DOHH2 (cell line): ENCODE measurements at regions not wholly inside any gene's neighbourhood (a gene's known extent, or its start where the extent isn't known, plus 50 kb on each side); places are given as distances from the start of the nearest gene placed in this dataset.
"Not testable (repeated sequence)": the region's sequence is repeated elsewhere in the genome, so short reads cannot be mapped to it uniquely, and the experiment has no call there.

ENCODE experiments used
- H3F3A ChIP-seq: fragments of 200-600 bp; sonication (generic), shearing (Covaris generic); 2 replicates; pipeline ENCODE4 v1.6.0; 2016; ENCODE audit warnings: antibody characterized with exemption, mild to moderate bottlenecking; ENCODE audit not compliant: control insufficient read depth, insufficient read depth
- H3K27ac ChIP-seq: fragments of 200-600 bp; sonication (generic); 2 replicates; pipeline ENCODE4 v1.5.1; 2014; ENCODE audit warnings: low read depth, mild to moderate bottlenecking, low read length, moderate library complexity
- H3K27me3 ChIP-seq: fragments of 200-600 bp; sonication (generic); 2 replicates; pipeline ENCODE4 v1.6.1; 2014; ENCODE audit warnings: mild to moderate bottlenecking, low read length, mixed read lengths; ENCODE audit not compliant: control insufficient read depth
- H3K36me3 ChIP-seq: fragments of 200-600 bp; sonication (generic); 2 replicates; pipeline ENCODE4 v1.6.1; 2014; ENCODE audit warnings: mild to moderate bottlenecking, low read length, moderate library complexity, mixed read lengths; ENCODE audit not compliant: control insufficient read depth
- H3K4me1 ChIP-seq: fragments of 200-600 bp; sonication (generic); 2 replicates; pipeline ENCODE4 v1.6.1; 2014; ENCODE audit warnings: mild to moderate bottlenecking, low read length, mixed read lengths; ENCODE audit not compliant: control insufficient read depth
- H3K4me2 ChIP-seq: fragments of 200-600 bp; sonication (generic); 2 replicates; pipeline ENCODE4 v1.6.0; 2014; ENCODE audit warnings: mild to moderate bottlenecking, low read length, moderate library complexity
- H3K4me3 ChIP-seq: fragments of 200-600 bp; sonication (generic); 2 replicates; pipeline ENCODE4 v1.5.1; 2014; ENCODE audit warnings: mild to moderate bottlenecking, low read length, mixed read lengths
- H3K79me2 ChIP-seq: fragments of 200-600 bp; sonication (generic); 2 replicates; pipeline ENCODE4 v1.6.1; 2014; ENCODE audit warnings: mild to moderate bottlenecking, low read length, mixed read lengths; ENCODE audit not compliant: control insufficient read depth
- H3K9me2 ChIP-seq: fragments of 200-600 bp; sonication (generic); replicated peaks from 2 replicates; pipeline ENCODE4 v1.6.1; 2014; ENCODE audit warnings: mild to moderate bottlenecking, low read length, mixed read lengths; ENCODE audit not compliant: control insufficient read depth
- H3K9me3 ChIP-seq: fragments of 200-600 bp; sonication (generic); 2 replicates; pipeline ENCODE4 v1.6.1; 2014; ENCODE audit warnings: antibody characterized with exemption, low read length, mixed read lengths; ENCODE audit not compliant: control insufficient read depth, insufficient read depth
- H4K20me1 ChIP-seq: fragments of 200-600 bp; sonication (generic); 2 replicates; pipeline ENCODE4 v1.6.0; 2014; ENCODE audit warnings: low read depth, mild to moderate bottlenecking, antibody characterized with exemption, low read length, moderate library complexity; ENCODE audit not compliant: control insufficient read depth, insufficient read depth
- EZH2phosphoT487 ChIP-seq: fragments of 200-600 bp; sonication (generic); IDR thresholded peaks from 2 replicates; pipeline ENCODE4 v1.6.1; 2017; ENCODE audit warnings: borderline replicate concordance, mild to moderate bottlenecking, antibody characterized with exemption, low read length, moderate library complexity, mixed read lengths
- TF ChIP-seq, protein P1 (sequence below): fragments of 200-600 bp; sonication (generic); IDR thresholded peaks from one replicate; pipeline ENCODE4 v1.5.1; 2014; ENCODE audit warnings: antibody characterized with exemption, mild to moderate bottlenecking, low read depth, low read length; ENCODE audit not compliant: poor library complexity, severe bottlenecking

DNA sequence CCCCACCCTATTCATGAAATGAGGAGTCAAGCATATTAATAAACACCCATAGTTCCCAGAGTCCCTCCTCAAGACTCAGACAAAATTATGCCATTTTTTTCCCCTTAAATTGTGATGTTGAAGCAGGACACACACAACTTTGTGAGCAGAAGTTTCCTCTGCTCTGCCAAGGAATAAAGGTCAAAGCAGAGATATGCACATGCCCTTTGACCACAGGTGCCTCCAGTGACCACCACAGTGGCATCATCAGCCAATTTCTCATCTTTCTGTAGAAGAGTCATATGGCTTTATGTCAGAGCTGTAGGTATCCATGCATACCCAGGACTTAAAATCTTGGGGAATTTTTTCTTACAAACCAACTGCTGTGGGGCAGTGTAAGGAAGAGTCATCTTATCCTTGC lies 304.4 kb upstream of the GADL1 start:
- H3K79me2 ChIP-seq: no peaks in the 10 kb centered on the region
- H3K9me3 ChIP-seq: no peaks in the 10 kb centered on the region
- no peak overlapping the region for H3K4me3 ChIP-seq
- no peaks in the 10 kb centered on the region for H3K9me2 ChIP-seq
- no peaks in the 10 kb centered on the region for H3K27me3 ChIP-seq
- H3K4me2 ChIP-seq: no peak overlapping the region
- H3K36me3 ChIP-seq: no peaks in the 10 kb centered on the region
- H3F3A ChIP-seq: no peaks in the 10 kb centered on the region
- H4K20me1 ChIP-seq: no peaks in the 10 kb centered on the region
- TF ChIP-seq, protein P1, sequence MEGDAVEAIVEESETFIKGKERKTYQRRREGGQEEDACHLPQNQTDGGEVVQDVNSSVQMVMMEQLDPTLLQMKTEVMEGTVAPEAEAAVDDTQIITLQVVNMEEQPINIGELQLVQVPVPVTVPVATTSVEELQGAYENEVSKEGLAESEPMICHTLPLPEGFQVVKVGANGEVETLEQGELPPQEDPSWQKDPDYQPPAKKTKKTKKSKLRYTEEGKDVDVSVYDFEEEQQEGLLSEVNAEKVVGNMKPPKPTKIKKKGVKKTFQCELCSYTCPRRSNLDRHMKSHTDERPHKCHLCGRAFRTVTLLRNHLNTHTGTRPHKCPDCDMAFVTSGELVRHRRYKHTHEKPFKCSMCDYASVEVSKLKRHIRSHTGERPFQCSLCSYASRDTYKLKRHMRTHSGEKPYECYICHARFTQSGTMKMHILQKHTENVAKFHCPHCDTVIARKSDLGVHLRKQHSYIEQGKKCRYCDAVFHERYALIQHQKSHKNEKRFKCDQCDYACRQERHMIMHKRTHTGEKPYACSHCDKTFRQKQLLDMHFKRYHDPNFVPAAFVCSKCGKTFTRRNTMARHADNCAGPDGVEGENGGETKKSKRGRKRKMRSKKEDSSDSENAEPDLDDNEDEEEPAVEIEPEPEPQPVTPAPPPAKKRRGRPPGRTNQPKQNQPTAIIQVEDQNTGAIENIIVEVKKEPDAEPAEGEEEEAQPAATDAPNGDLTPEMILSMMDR: no peak
- TF ChIP-seq EZH2phosphoT487: no peak
- no peak overlapping the region for H3K27ac ChIP-seq
- no peaks in the 10 kb centered on the region for H3K4me1 ChIP-seq

DNA sequence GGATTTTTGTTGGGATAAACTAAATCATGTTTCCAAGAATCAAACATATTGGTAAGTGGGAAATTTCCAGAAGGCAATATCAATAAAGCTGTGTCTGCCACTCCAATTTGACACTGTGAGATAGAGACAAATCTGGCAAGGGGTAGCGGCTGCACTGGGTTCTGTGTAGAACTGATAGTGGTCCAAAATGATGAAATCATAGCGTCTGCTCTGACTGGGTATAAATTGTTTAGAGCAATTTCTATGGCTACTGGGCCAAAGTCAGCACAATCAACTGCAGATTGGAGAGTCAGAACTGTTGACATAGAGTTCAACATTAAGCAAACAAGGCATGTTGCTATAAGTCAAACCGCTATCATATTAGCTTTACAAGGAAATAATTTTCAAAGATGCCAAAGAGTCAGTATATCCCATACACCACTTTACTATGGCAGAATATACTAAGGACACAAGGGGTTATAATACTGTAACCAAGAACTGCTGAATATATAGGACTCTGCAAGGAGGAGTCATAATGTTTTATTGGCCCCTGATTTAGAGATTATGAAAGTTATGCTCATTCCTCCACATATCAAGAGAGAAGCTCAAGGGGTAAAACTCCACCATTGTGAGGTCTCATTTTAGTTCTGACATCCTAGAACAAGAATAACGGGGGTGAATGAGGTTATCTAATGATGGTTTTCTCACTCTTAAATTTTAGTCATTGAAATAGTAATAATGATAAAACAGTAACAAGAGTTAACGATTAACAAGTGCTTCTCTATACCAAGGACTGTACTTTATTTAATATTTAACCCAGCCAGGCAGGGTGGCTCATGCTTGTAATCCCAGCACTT lies 309.7 kb upstream of the GADL1 start:
- TF ChIP-seq, protein P1: no peak
- TF ChIP-seq EZH2phosphoT487: no peak

DNA sequence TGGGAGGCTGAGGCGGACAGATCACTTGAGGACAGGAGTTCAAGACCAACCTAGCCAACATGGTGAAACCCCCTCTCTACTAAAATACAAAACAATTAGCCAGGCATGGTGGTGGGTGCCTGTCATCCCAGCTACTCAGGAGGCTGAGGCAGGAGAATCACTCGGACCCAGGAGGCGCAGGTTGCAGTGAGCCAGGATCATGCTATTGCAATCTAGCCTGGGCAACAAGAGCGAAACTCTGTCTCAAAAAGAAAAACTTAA lies 310.3 kb upstream of the GADL1 start:
- H3F3A ChIP-seq, H3K36me3 ChIP-seq, H3K9me2 ChIP-seq, H3K9me3 ChIP-seq, H3K4me2 ChIP-seq, H3K4me3 ChIP-seq, H3K27me3 ChIP-seq, H3K27ac ChIP-seq, H3K79me2 ChIP-seq, H3K4me1 ChIP-seq, H4K20me1 ChIP-seq: not testable (repeated sequence)

More for the DNA sequence above, 309.7 kb upstream of the GADL1 start:
- Histone ChIP-seq H3K4me3 (no peak overlapping the region), H3K9me2 (no peaks in the 10 kb centered on the region), H3K4me1 (peaks cover 6% of the 10 kb centered on the region), H3K4me2 (no peak overlapping the region), H4K20me1 (no peaks in the 10 kb centered on the region), H3K27ac (no peak overlapping the region), H3K9me3 (no peaks in the 10 kb centered on the region), H3F3A (no peaks in the 10 kb centered on the region), H3K36me3 (no peaks in the 10 kb centered on the region), H3K79me2 (no peaks in the 10 kb centered on the region), H3K27me3 (no peaks in the 10 kb centered on the region)

DNA sequence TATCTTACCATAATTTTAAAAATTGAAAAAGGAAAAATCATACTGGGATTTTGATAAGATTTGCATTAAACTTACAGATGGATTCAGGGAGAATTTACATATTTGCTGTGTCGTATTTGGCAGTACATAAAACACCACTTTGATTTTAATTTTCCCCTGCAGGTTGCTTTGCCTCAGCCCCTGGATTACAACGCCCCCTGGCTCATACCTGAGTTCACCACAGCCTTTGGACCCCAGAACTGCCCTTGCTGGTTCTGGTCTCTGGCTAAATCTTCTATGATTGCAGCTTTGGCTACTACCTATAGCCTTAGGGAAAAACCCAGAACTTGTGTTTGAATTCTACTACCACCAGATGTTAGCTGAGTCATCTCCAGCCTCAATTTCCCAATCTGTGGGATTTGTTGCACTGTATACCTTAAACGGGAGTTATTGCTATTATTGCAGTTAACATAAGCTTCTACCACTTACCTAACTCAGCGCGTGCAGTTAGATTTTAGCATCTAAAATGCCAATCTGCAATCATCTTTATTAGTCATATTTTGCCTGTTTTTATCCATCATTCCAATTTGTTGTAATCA lies 315.7 kb upstream of the GADL1 start:
- H3K9me3 ChIP-seq: no peaks in the 10 kb centered on the region
- no peaks in the 10 kb centered on the region for H4K20me1 ChIP-seq
- H3K4me1 ChIP-seq: peaks cover 28% of the 10 kb centered on the region

More for the DNA sequence above, 315.7 kb upstream of the GADL1 start:
- Histone ChIP-seq H3K27ac (no peak overlapping the region), H3K27me3 (no peaks in the 10 kb centered on the region), H3K9me2 (no peaks in the 10 kb centered on the region), H3K79me2 (no peaks in the 10 kb centered on the region), H3K36me3 (no peaks in the 10 kb centered on the region), H3K4me2 (no peak overlapping the region), H3K4me3 (no peak overlapping the region), H3F3A (no peaks in the 10 kb centered on the region)
- TF ChIP-seq EZH2phosphoT487: no peak
- TF ChIP-seq, protein P1: peak; percentile 17
